ENCODE measurements at regions not wholly inside any gene's neighbourhood (a gene's known extent, or its start where the extent isn't known, plus 50 kb on each side); places are given as distances from the start of the nearest gene placed in this dataset.
"Not testable (repeated sequence)": the region's sequence is repeated elsewhere in the genome, so short reads cannot be mapped to it uniquely, and the experiment has no call there.

DNA sequence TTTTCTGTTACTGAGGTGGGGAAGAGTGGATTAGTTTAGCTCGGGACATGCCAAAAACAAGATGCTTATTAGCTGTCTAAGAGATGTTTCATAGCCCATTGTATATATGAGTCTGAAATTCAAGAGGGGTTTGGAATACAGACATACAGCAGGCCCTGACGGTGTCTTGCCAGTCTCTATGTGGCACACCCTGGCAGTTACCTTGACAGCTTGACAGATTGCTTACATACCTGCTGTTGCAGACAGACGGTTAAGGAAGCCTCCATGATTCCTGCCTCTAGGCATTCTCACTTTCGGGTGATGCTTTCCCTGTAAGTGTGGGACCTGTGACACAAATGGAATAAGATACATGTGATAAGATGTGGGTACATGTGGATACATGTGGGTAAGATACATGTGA, 95.0 kb downstream of the QRSL1 start:
- no peak for DNase-seq (ENCODE audit: low spot score)

DNA sequence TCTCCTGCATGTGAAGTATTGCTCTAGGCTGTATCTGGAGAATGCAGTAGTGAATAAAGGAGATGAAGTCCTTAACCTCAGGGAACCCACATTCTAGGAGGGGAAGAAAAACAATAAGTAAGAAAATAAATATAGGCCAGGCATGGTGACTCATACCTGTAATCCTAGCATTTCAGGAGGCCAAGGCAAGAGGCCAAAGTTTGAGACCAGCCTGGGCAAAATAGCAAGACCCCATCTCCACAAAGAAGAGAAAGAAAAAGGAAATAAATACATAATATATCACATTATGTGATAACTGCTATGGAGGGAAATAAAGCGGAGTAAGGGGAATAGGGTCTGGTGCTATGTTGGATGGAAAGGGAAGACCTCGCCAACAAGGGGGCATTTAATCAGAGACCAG, 94.0 kb downstream of the QRSL1 start:
- DNase-seq (ENCODE audit: low spot score): not testable (repeated sequence)

DNA sequence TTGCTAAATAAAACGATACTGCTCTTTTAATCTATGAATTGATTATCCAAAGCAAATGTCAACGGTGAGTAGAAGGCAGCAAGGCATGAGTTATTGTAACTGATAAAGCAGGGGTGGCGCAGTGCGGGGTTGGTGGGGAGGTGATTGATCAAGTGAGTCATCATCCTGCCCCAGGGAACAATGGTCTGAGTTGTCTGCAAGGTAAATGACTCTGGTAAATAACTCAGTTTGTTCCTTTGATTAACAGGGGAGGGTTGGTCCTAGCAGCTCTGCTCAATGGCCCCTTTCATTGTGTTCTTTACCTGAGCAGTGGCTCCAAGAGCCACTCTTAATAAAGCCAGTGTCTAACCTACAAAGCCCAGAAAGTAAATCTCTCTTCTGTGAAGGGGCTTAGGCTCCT, 91.8 kb downstream of the QRSL1 start:
- not testable (repeated sequence) for DNase-seq (ENCODE audit: low spot score)

Small RNA genes lying in the stretch of these regions (small RNA-seq; reads per million reads assigned to genes)
- 0 reads per million in 2 experiments for gene MIR587
- 0 reads per million in 2 experiments for gene RNU6-117P

Measured in SK-N-DZ (cell line).